H9 (cell line): ENCODE measurements at regions not wholly inside any gene's neighbourhood (a gene's known extent, or its start where the extent isn't known, plus 50 kb on each side); places are given as distances from the start of the nearest gene placed in this dataset.

Experiments used
- DNase-seq: peaks from one replicate; pipeline ENCODE4 v3.0.0-alpha.2; 2017
- H2AFZ ChIP-seq: one replicate; pipeline ENCODE4 v1.6.1; 2013; ENCODE audit warnings: mild to moderate bottlenecking, low read length, control low read depth, moderate library complexity
- H2AK5ac ChIP-seq: 2 replicates; pipeline ENCODE4 v1.6.1; 2013; ENCODE audit warnings: low read length, control low read depth, mixed read lengths; ENCODE audit not compliant: insufficient read length
- H2BK120ac ChIP-seq: one replicate; pipeline ENCODE4 v1.6.1; 2013; ENCODE audit warnings: low read depth, mild to moderate bottlenecking, low read length, control low read depth, inconsistent platforms; ENCODE audit not compliant: poor library complexity, severe bottlenecking
- H2BK12ac ChIP-seq: 2 replicates; pipeline ENCODE4 v1.6.1; 2013; ENCODE audit warnings: low read length, control low read depth, mixed read lengths, low read depth; ENCODE audit not compliant: insufficient read length
- H2BK15ac ChIP-seq: 2 replicates; pipeline ENCODE4 v1.6.1; 2013; ENCODE audit warnings: low read depth, low read length, control low read depth
- H2BK20ac ChIP-seq: one replicate; pipeline ENCODE4 v1.6.1; 2013; ENCODE audit warnings: low read depth, mild to moderate bottlenecking, low read length, control low read depth, inconsistent platforms; ENCODE audit not compliant: poor library complexity, severe bottlenecking
- H2BK5ac ChIP-seq: 2 replicates; pipeline ENCODE4 v1.6.1; 2013; ENCODE audit warnings: low read length, control low read depth, mixed read lengths; ENCODE audit not compliant: insufficient read length
- H3K14ac ChIP-seq: 2 replicates; pipeline ENCODE4 v1.6.1; 2013; ENCODE audit warnings: low read length, control low read depth; ENCODE audit not compliant: insufficient read depth
- H3K18ac ChIP-seq: 2 replicates; pipeline ENCODE4 v1.6.1; 2013; ENCODE audit warnings: low read depth, mild to moderate bottlenecking, mixed read lengths, low read length, control low read depth; ENCODE audit not compliant: insufficient read length
- H3K23ac ChIP-seq: 2 replicates; pipeline ENCODE4 v1.6.1; 2013; ENCODE audit warnings: low read length, control low read depth, mixed read lengths, low read depth; ENCODE audit not compliant: insufficient read length
- H3K23me2 ChIP-seq: 2 replicates; pipeline ENCODE4 v1.6.1; 2013; ENCODE audit warnings: low read depth, mild to moderate bottlenecking, mixed read lengths, low read length, control low read depth; ENCODE audit not compliant: insufficient read length, poor library complexity, severe bottlenecking
- H3K27ac ChIP-seq: 2 replicates; pipeline ENCODE4 v1.5.1; 2013; ENCODE audit warnings: low read length, control low read depth, mixed read lengths, low read depth; ENCODE audit not compliant: insufficient read length
- H3K27me3 ChIP-seq: 2 replicates; pipeline ENCODE4 v1.6.1; 2013; ENCODE audit warnings: low read length, control low read depth, inconsistent platforms; ENCODE audit not compliant: insufficient read depth
- H3K4ac ChIP-seq: 2 replicates; pipeline ENCODE4 v1.6.1; 2013; ENCODE audit warnings: low read depth, mild to moderate bottlenecking, control low read depth, inconsistent platforms, low read length, moderate library complexity
- H3K4me1 ChIP-seq: 2 replicates; pipeline ENCODE4 v1.6.1; 2013; ENCODE audit warnings: low read length, control low read depth, inconsistent platforms; ENCODE audit not compliant: insufficient read depth
- H3K4me2 ChIP-seq: 2 replicates; pipeline ENCODE4 v1.6.1; 2013; ENCODE audit warnings: low read length, control low read depth, mixed read lengths; ENCODE audit not compliant: insufficient read length, insufficient read depth
- H3K56ac ChIP-seq: 2 replicates; pipeline ENCODE4 v1.6.1; 2013; ENCODE audit warnings: low read depth, mild to moderate bottlenecking, mixed read lengths, low read length, control low read depth; ENCODE audit not compliant: insufficient read length
- H3K79me1 ChIP-seq: 2 replicates; pipeline ENCODE4 v1.6.1; 2013; ENCODE audit warnings: low read depth, mild to moderate bottlenecking, moderate library complexity, low read length, control low read depth, inconsistent platforms; ENCODE audit not compliant: insufficient read depth, poor library complexity, severe bottlenecking
- H3K79me2 ChIP-seq: 2 replicates; pipeline ENCODE4 v1.6.1; 2013; ENCODE audit warnings: low read length, control low read depth, inconsistent platforms; ENCODE audit not compliant: insufficient read depth
- H3K9ac ChIP-seq: 2 replicates; pipeline ENCODE4 v1.6.1; 2013; ENCODE audit warnings: low read length, control low read depth, mixed read lengths; ENCODE audit not compliant: insufficient read length; ENCODE audit errors: extremely low read depth
- H3K9me3 ChIP-seq: one replicate; pipeline ENCODE4 v1.6.1; 2013; ENCODE audit warnings: low read depth, low read length, inconsistent platforms; ENCODE audit not compliant: control insufficient read depth
- H3T11ph ChIP-seq: one replicate; pipeline ENCODE4 v1.6.1; 2013; ENCODE audit warnings: mild to moderate bottlenecking, low read length, control low read depth, inconsistent platforms
- H4K20me1 ChIP-seq: one replicate; pipeline ENCODE4 v1.6.1; 2013; ENCODE audit not compliant: control insufficient read depth, insufficient read length, insufficient read depth
- H4K5ac ChIP-seq: 2 replicates; pipeline ENCODE4 v1.6.1; 2013; ENCODE audit warnings: low read depth, mild to moderate bottlenecking, mixed read lengths, low read length, control low read depth; ENCODE audit not compliant: insufficient read length
- H4K8ac ChIP-seq: replicated peaks from 2 replicates; pipeline ENCODE4 v1.6.1; 2013; ENCODE audit warnings: low read length, control low read depth, mixed read lengths, low read depth; ENCODE audit not compliant: insufficient read length
- H4K91ac ChIP-seq: 2 replicates; pipeline ENCODE4 v1.6.1; 2013; ENCODE audit warnings: low read depth, mild to moderate bottlenecking, moderate library complexity, mixed read lengths, low read length, control low read depth; ENCODE audit not compliant: insufficient read length
- H3K27ac Mint-ChIP-seq, 3 experiments: 2 replicates in 2 of 3; 3 replicates in 1 of 3; pipeline ENCODE4 v1.8.0; 2020 to 2021; ENCODE audit warnings: mixed read lengths in 3 of 3, mild to moderate bottlenecking in 1 of 3, moderate library complexity in 1 of 3
- H3K27me3 Mint-ChIP-seq: 2 replicates; pipeline ENCODE4 v1.8.0; 2021; ENCODE audit warnings: low read depth, mild to moderate bottlenecking, moderate library complexity, mixed read lengths
- H3K36me3 Mint-ChIP-seq, 3 experiments: 2 replicates in 2 of 3; 3 replicates in 1 of 3; pipeline ENCODE4 v1.8.0; 2020 to 2021; ENCODE audit warnings: low read depth in 3 of 3, mixed read lengths in 3 of 3; ENCODE audit not compliant: insufficient read depth in 1 of 3
- H3K4me1 Mint-ChIP-seq, 2 experiments: 2 replicates each; pipeline ENCODE4 v1.8.0; 2020; ENCODE audit warnings: mixed read lengths in 2 of 2
- H3K4me3 Mint-ChIP-seq, 2 experiments: 2 replicates in 1 of 2; 3 replicates in 1 of 2; pipeline ENCODE4 v1.8.0; 2020 to 2021; ENCODE audit warnings: mild to moderate bottlenecking in 2 of 2, mixed read lengths in 2 of 2, moderate library complexity in 1 of 2
- H3K9me3 Mint-ChIP-seq, 2 experiments: 2 replicates in 1 of 2; 3 replicates in 1 of 2; pipeline ENCODE4 v1.8.0; 2020; ENCODE audit warnings: mild to moderate bottlenecking in 2 of 2, mixed read lengths in 2 of 2, moderate library complexity in 1 of 2
- CTCF ChIP-seq: fragments of 200-600 bp; sonication (generic); conservative IDR thresholded peaks from 3 replicates; pipeline ENCODE4 v1.8.0; 2021; ENCODE audit warnings: antibody characterized with exemption, mild to moderate bottlenecking
- WGBS: extraction: QIAGEN DNeasy Blood & Tissue Kit; methylation state at CpG from one replicate; pipeline ENCODE4 v1.1.7; 2013; ENCODE audit warnings: missing lambda C conversion rate, low lambda C conversion rate, mixed read lengths; ENCODE audit not compliant: insufficient read length; ENCODE audit errors: extremely low coverage; 5-methylcytosine and 5-hydroxymethylcytosine counted together

GRCh38 chr9:100652850-100653249, 75.0 kb downstream of the CAVIN4 start:
- WGBS, result no CpG with 5 or more reads among the region's 4 CpGs
- no peak overlapping the region for H2AFZ ChIP-seq
- H3K4me1 Mint-ChIP-seq, result peaks cover 8 to 11% of the 10 kb centered on the region in 2 experiments

More at GRCh38 chr9:100652850-100653249, 75.0 kb downstream of the CAVIN4 start:
- H3K4me2 ChIP-seq, result no peak overlapping the region
- H3K79me2 ChIP-seq, result no peaks in the 10 kb centered on the region
- no peak overlapping the region for H4K5ac ChIP-seq
- H4K8ac ChIP-seq, result no peak overlapping the region
- no peak overlapping the region for H3K14ac ChIP-seq
- H2BK20ac ChIP-seq, result no peak overlapping the region
- H3T11ph ChIP-seq, result no peak overlapping the region
- peaks cover 35 to 43% of the 10 kb centered on the region in 2 experiments for H3K9me3 Mint-ChIP-seq
- H3K18ac ChIP-seq, result no peak overlapping the region
- H3K27ac Mint-ChIP-seq, result no peak overlapping the region
- H3K56ac ChIP-seq, result no peak overlapping the region
- peaks cover 17% of the 10 kb centered on the region for H3K9me3 ChIP-seq
- no peaks in the 10 kb centered on the region for H3K27me3 ChIP-seq
- no peak overlapping the region for H4K91ac ChIP-seq
- H2BK120ac ChIP-seq, result no peak overlapping the region
- no peak overlapping the region for H3K4me3 Mint-ChIP-seq
- H3K27ac ChIP-seq, result no peak overlapping the region
- H3K36me3 Mint-ChIP-seq, result peaks cover 15 to 26% (median 20%) of the 10 kb centered on the region in 3 experiments
- H2BK15ac ChIP-seq, result no peak overlapping the region
- H4K20me1 ChIP-seq, result no peaks in the 10 kb centered on the region
- no peak for DNase-seq
- H3K9ac ChIP-seq, result no peak overlapping the region
- no peak overlapping the region for H2BK5ac ChIP-seq
- H3K4ac ChIP-seq, result no peak overlapping the region
- no peak overlapping the region for H2AK5ac ChIP-seq
- no peaks in the 10 kb centered on the region for H3K23me2 ChIP-seq
- no peak overlapping the region for H3K23ac ChIP-seq
- H3K4me1 ChIP-seq, result no peaks in the 10 kb centered on the region
- no peak overlapping the region for H2BK12ac ChIP-seq
- no peaks in the 10 kb centered on the region for H3K79me1 ChIP-seq
- no peak for TF ChIP-seq CTCF
- H3K27me3 Mint-ChIP-seq, result peaks cover 7% of the 10 kb centered on the region
